ENCODE measurements at regions not wholly inside any gene's neighbourhood (a gene's known extent, or its start where the extent isn't known, plus 50 kb on each side); places are given as distances from the start of the nearest gene placed in this dataset.

DNA sequence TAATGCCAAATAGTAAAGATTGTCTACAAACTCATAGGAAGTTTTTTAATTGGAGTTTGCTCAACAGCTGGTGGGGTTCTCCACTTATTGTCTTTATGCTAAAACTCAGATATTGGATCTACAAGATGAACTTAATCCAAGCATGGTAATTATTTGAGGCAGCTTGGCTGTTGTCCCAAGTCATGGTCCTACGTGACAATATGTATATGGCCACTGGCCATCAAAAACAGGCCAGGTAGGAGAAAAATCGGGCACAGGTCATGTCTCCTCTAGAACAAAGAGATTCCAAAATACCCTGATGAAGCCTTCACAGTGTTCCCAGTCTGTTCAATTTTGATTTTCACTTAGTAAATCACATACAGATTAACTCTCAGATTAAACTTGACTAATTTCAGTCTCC lies 606.4 kb downstream of the TNS3 start:
- no peak overlapping the region for H3K27ac ChIP-seq
- CTCF ChIA-PET, result interaction anchor here (0.6 kb wide), 1 partner anchor 41 kb away, joined by 4 read pairs; no protein-coding TSS in a partner anchor
- no peak for DNase-seq (ENCODE audit: low spot score)
- TF ChIP-seq, protein P1, sequence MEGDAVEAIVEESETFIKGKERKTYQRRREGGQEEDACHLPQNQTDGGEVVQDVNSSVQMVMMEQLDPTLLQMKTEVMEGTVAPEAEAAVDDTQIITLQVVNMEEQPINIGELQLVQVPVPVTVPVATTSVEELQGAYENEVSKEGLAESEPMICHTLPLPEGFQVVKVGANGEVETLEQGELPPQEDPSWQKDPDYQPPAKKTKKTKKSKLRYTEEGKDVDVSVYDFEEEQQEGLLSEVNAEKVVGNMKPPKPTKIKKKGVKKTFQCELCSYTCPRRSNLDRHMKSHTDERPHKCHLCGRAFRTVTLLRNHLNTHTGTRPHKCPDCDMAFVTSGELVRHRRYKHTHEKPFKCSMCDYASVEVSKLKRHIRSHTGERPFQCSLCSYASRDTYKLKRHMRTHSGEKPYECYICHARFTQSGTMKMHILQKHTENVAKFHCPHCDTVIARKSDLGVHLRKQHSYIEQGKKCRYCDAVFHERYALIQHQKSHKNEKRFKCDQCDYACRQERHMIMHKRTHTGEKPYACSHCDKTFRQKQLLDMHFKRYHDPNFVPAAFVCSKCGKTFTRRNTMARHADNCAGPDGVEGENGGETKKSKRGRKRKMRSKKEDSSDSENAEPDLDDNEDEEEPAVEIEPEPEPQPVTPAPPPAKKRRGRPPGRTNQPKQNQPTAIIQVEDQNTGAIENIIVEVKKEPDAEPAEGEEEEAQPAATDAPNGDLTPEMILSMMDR (conservative IDR thresholded peaks at IDR 0.05; ENCODE audit: low read depth), result no peak
- POLR2A ChIA-PET (ENCODE audit: low non-redundant PET), result no interaction called here

DNA sequence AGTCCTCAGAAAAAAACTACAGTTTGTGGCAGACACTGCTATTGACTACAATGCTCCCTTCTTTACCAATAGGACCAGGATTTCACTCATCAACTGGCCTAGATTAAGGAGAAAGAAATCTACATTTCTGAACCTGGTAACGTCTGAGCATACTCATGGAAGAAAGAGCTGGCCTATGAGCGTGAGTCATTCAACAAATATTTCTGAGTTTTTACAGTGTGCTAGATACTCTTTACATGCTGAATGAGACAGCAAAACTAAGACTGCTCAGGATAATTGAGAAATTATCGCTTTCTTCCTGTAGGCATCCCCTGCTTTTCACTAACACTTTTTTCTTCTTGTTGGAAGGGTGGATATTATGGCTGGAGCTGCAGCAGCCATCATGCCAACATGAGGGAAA lies 609.7 kb downstream of the TNS3 start:
- ChIA-PET CTCF (no interaction called here), POLR2A (ENCODE audit: low non-redundant PET) (no interaction called here)
- DNase-seq (ENCODE audit: low spot score), result peak; percentile 50
- TF ChIP-seq, protein P1 (conservative IDR thresholded peaks at IDR 0.05; ENCODE audit: low read depth), result no peak
- H3K27ac ChIP-seq, result no peak overlapping the region

DNA sequence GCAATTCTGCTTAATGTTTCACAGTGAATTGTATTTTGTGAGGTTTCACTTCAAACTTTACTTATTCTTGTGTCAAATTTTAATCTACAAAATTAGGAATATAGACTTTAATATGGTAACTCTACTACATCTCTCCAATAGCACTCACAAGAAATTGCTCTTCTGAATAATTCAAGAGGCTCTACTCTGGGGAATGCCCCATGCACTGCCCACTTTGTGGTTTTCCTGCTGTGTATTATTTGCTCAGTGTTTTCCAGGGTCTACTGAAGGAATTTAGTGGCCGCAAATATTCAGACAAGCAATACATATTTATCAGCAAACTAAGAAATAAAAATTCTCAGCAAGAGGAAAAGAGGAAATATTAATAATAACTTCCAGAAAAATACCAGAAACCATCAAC lies 611.4 kb downstream of the TNS3 start:
- H3K27ac ChIP-seq, result no peak overlapping the region
- ChIA-PET POLR2A (ENCODE audit: low non-redundant PET) (no interaction called here), CTCF (no interaction called here)
- TF ChIP-seq, protein P1 (conservative IDR thresholded peaks at IDR 0.05; ENCODE audit: low read depth), result no peak
- no peak for DNase-seq (ENCODE audit: low spot score)

DNA sequence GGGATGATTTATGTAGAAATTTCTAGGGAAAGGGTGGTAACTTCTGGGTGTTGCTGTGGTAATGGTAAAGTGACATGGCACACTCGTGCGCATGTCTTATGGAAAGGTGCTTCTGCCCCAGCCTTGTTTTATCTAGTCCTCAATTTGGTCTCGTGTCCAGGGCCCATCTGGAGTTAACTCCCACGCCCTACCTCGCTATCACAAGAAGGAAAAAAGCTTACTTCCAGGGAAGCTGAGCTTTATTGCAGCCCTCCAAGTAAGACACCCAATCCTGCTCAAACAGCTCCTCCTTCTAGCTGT lies 611.8 kb downstream of the TNS3 start:
- TF ChIP-seq, protein P1 (conservative IDR thresholded peaks at IDR 0.05; ENCODE audit: low read depth), result no peak
- POLR2A ChIA-PET (ENCODE audit: low non-redundant PET), result interaction anchor here (0.5 kb wide), 1 partner anchor 61 kb away, joined by 4 read pairs; no protein-coding TSS in a partner anchor

DNA sequence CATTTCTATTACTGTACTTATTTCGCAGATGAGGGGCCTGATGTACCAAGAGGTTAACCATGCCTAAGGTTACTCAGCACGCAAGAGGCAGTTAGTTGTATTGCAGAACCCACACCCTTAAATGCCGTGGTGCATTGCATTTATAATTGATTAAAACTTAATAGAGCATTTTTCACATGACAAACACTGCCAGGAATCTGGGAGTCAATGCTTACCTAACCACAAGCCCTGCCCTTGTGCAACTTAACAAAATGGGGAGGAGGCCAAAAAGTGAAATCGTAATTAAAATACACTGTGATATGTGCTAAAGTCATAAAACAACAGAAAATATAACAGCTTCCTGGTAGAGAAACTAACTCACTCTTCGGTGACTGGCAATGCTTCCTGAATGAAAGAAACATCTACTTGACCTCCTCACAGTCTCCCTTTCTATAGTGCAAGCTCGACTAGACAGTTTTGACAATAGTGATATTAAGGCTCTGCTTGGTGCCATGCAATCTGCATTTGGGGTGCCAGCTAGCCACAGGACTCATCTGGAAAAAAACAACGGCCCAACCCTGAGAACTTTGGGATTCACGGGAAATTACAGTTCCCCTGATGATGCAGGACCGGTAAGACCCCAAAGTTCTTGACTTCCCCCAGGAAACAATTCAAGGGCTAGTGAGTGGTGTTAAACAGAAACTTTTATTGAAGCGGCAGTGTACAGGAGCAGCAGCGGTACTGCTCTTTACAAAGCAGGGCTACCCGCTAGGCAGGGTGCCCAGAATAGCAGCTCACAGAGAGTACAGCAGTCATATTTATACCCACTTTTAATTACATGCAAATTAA lies 612.4 kb downstream of the TNS3 start:
- peak overlapping the region; percentile 43 for H3K27ac ChIP-seq
- TF ChIP-seq, protein P1 (conservative IDR thresholded peaks at IDR 0.05; ENCODE audit: low read depth), result no peak
- ChIA-PET CTCF (interaction anchor here (0.7 kb wide), 1 partner anchor 51 kb away, joined by 4 read pairs; no protein-coding TSS in a partner anchor), POLR2A (ENCODE audit: low non-redundant PET) (interaction anchor here (0.5 kb wide), 1 partner anchor 61 kb away, joined by 4 read pairs; no protein-coding TSS in a partner anchor)
- DNase-seq (ENCODE audit: low spot score), result peak; percentile 26

More for the DNA sequence above, 611.8 kb downstream of the TNS3 start:
- H3K27ac ChIP-seq, result peak overlapping the region; percentile 43; the same call in 1 of the 2 replicates
- CTCF ChIA-PET, result no interaction called here
- DNase-seq (ENCODE audit: low spot score), result no peak

DNA sequence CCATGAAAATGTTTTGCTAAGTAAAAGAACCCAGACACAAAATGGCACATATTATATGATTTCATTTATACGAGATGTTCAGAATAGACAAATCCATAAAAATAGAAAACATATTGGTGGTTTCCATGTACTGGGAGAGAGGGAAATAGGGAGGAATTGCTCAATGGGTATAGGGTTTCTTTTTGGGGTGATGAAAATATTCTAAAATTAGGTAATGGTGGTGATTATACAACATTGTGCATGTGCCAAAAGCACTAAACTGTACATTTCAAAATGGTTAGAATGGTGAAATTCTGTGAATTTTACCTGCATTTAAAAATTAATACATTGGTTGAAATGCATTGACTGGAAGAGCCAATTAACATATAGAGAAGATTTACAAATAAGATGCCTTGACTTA lies 613.9 kb downstream of the TNS3 start:
- POLR2A ChIA-PET (ENCODE audit: low non-redundant PET), result no interaction called here
- CTCF ChIA-PET, result no interaction called here
- TF ChIP-seq, protein P1 (conservative IDR thresholded peaks at IDR 0.05; ENCODE audit: low read depth), result no peak
- no peak overlapping the region for H3K27ac ChIP-seq
- no peak for DNase-seq (ENCODE audit: low spot score)

All from RWPE1 (cell line).